ENCODE measurements at regions not wholly inside any gene's neighbourhood (a gene's known extent, or its start where the extent isn't known, plus 50 kb on each side); places are given as distances from the start of the nearest gene placed in this dataset.

GRCh38 chr4:169846396-169846795 is 88.7 kb upstream of the HPF1 start:
- TF ChIP-seq POLR2A (IDR thresholded peaks at IDR 0.05) (no peak), EP300 (IDR thresholded peaks at IDR 0.05) (no peak)
